H1 (cell line): ENCODE measurements at regions not wholly inside any gene's neighbourhood (a gene's known extent, or its start where the extent isn't known, plus 50 kb on each side); places are given as distances from the start of the nearest gene placed in this dataset.

Experiments
- CTCF ChIA-PET: fragments of 300-600 bp; sonication (Branson Sonifier 250); formaldehyde crosslinking; loops from one replicate; lab custom pipeline; 2021; ENCODE audit not compliant: partially characterized antibody; lab: Charles Lee
- POLR2A ChIA-PET: fragments of 300-600 bp; sonication (Branson Sonifier 250); formaldehyde crosslinking; loops from one replicate; lab custom pipeline; 2021; ENCODE audit warnings: inconsistent platforms; ENCODE audit not compliant: partially characterized antibody; lab: Charles Lee
- DNase-seq, 2 experiments: peaks; one replicate each; pipeline versions ENCODE4 v3.0.0 to v3.0.0-alpha.2; 2010 to 2022; ENCODE audit warnings: low spot score in 2 of 2, low read depth in 1 of 2, mixed read lengths in 1 of 2
- FAIRE-seq: peaks from 2 replicates; lab custom pipeline; 2011; peaks lifted over from hg19 to GRCh38; lab: Jason Lieb, UNC
- H2AFZ ChIP-seq: 2 replicates; pipeline ENCODE4 v1.8.1; 2012; ENCODE audit warnings: low read length, inconsistent platforms
- H2AK5ac ChIP-seq: 2 replicates; pipeline ENCODE4 v1.6.1; 2013; ENCODE audit warnings: low read depth, low read length
- H2BK120ac ChIP-seq: replicated peaks from 2 replicates; pipeline ENCODE3; 2013; ENCODE audit warnings: low read depth, low read length, inconsistent platforms
- H2BK12ac ChIP-seq: 2 replicates; pipeline ENCODE4 v1.6.1; 2013; ENCODE audit warnings: low read depth, low read length
- H2BK15ac ChIP-seq: 2 replicates; pipeline ENCODE4 v1.6.1; 2013; ENCODE audit warnings: low read length
- H2BK20ac ChIP-seq: 2 replicates; pipeline ENCODE4 v1.6.1; 2013; ENCODE audit warnings: low read length
- H2BK5ac ChIP-seq: 2 replicates; pipeline ENCODE4 v1.6.1; 2013; ENCODE audit warnings: low read depth, low read length
- H3K14ac ChIP-seq: 2 replicates; pipeline ENCODE4 v1.6.1; 2013; ENCODE audit warnings: inconsistent platforms; ENCODE audit not compliant: insufficient read length
- H3K18ac ChIP-seq: 2 replicates; pipeline ENCODE4 v1.6.1; 2013; ENCODE audit warnings: low read length; ENCODE audit errors: extremely low read depth
- H3K23ac ChIP-seq: 2 replicates; pipeline ENCODE4 v1.6.1; 2013; ENCODE audit warnings: inconsistent platforms; ENCODE audit not compliant: insufficient read length
- H3K23me2 ChIP-seq: 2 replicates; pipeline ENCODE4 v1.6.1; 2013; ENCODE audit warnings: low read depth, low read length
- H3K27ac ChIP-seq: 2 replicates; pipeline ENCODE4 v1.6.1; 2011; ENCODE audit warnings: low read depth, low read length, inconsistent platforms
- H3K27me3 ChIP-seq, 4 experiments: replicated peaks in 1 of 4; 1 replicate in 1 of 4; 2 replicates in 3 of 4; pipeline versions ENCODE4 v1.6.1 to v1.8.1; 2011 to 2013; ENCODE audit warnings: low read length in 3 of 4, mild to moderate bottlenecking in 3 of 4, inconsistent platforms in 2 of 4, mixed read lengths in 2 of 4, moderate library complexity in 1 of 4; ENCODE audit not compliant: control insufficient read depth in 3 of 4, insufficient read depth in 3 of 4; ENCODE audit errors: extremely low read depth in 1 of 4
- H3K36me3 ChIP-seq, 4 experiments: 2 replicates each; pipeline versions ENCODE4 v1.6.1 to v1.8.1; 2011 to 2013; ENCODE audit warnings: mild to moderate bottlenecking in 4 of 4, low read length in 3 of 4, moderate library complexity in 2 of 4, control low read depth in 1 of 4, inconsistent platforms in 1 of 4; ENCODE audit not compliant: insufficient read depth in 4 of 4, control insufficient read depth in 2 of 4
- H3K4ac ChIP-seq: replicated peaks from 2 replicates; pipeline ENCODE3; 2013; ENCODE audit warnings: low read length, low read depth, mixed read lengths, inconsistent platforms; ENCODE audit not compliant: insufficient read length
- H3K4me1 ChIP-seq, 4 experiments: replicated peaks in 1 of 4; 1 replicate in 1 of 4; 2 replicates in 3 of 4; pipeline versions ENCODE4 v1.6.1 to v1.8.1; 2011 to 2013; ENCODE audit warnings: low read length in 3 of 4, inconsistent platforms in 2 of 4, mixed read lengths in 1 of 4; ENCODE audit not compliant: insufficient read depth in 4 of 4, control insufficient read depth in 3 of 4
- H3K4me2 ChIP-seq, 2 experiments: 2 replicates each; pipeline versions ENCODE4 v1.6.1 to v1.8.1; 2011 to 2013; ENCODE audit warnings: low read depth in 2 of 2, low read length in 2 of 2, control low read depth in 1 of 2, inconsistent platforms in 1 of 2, mild to moderate bottlenecking in 1 of 2; ENCODE audit not compliant: insufficient read depth in 1 of 2
- H3K4me3 ChIP-seq, 4 experiments: fragments of 200-600, 300-600 bp in 1 of 4; sonication (generic), shearing (Covaris generic), sonication (Bioruptor Twin) in 1 of 4; 2 replicates each; pipeline versions ENCODE4 v1.5.1 to v1.8.1; 2011 to 2016; ENCODE audit warnings: low read length in 4 of 4, low read depth in 3 of 4, control low read depth in 2 of 4, inconsistent platforms in 2 of 4, mild to moderate bottlenecking in 2 of 4, mixed read lengths in 1 of 4, moderate library complexity in 1 of 4; ENCODE audit not compliant: insufficient read depth in 2 of 4; ENCODE audit errors: extremely low read depth in 1 of 4
- H3K56ac ChIP-seq: replicated peaks from 2 replicates; pipeline ENCODE3; 2013; ENCODE audit warnings: low read depth, mild to moderate bottlenecking, mixed read lengths, low read length, inconsistent platforms; ENCODE audit not compliant: insufficient read length
- H3K79me1 ChIP-seq: 2 replicates; pipeline ENCODE4 v1.6.1; 2013; ENCODE audit warnings: low read depth, low read length, control low read depth
- H3K79me2 ChIP-seq, 2 experiments: 2 replicates each; pipeline versions ENCODE4 v1.6.1 to v1.8.1; 2012 to 2013; ENCODE audit warnings: low read length in 2 of 2, mild to moderate bottlenecking in 2 of 2, inconsistent platforms in 1 of 2; ENCODE audit not compliant: insufficient read depth in 2 of 2, control insufficient read depth in 1 of 2
- H3K9ac ChIP-seq, 4 experiments: replicated peaks in 1 of 4; 1 replicate in 1 of 4; 2 replicates in 3 of 4; pipeline versions ENCODE4 v1.6.1 to v1.8.1; 2011 to 2013; ENCODE audit warnings: low read depth in 3 of 4, low read length in 3 of 4, control low read depth in 2 of 4, mild to moderate bottlenecking in 2 of 4, moderate library complexity in 2 of 4, inconsistent platforms in 1 of 4; ENCODE audit errors: extremely low read depth in 1 of 4
- H3K9me3 ChIP-seq, 2 experiments: 2 replicates each; pipeline versions ENCODE4 v1.6.1 to v1.8.1; 2012 to 2013; ENCODE audit warnings: mild to moderate bottlenecking in 2 of 2, moderate library complexity in 2 of 2, control low read depth in 1 of 2, inconsistent platforms in 1 of 2, low read depth in 1 of 2, low read length in 1 of 2, mixed read lengths in 1 of 2; ENCODE audit not compliant: insufficient read depth in 2 of 2
- H4K20me1 ChIP-seq, 2 experiments: replicated peaks in 1 of 2; 2 replicates each; pipeline versions ENCODE3 to v1.8.1; 2011 to 2013; ENCODE audit warnings: inconsistent platforms in 2 of 2, low read length in 2 of 2, mild to moderate bottlenecking in 1 of 2; ENCODE audit not compliant: insufficient read depth in 2 of 2, control insufficient read depth in 1 of 2
- H4K5ac ChIP-seq: 2 replicates; pipeline ENCODE4 v1.6.1; 2013; ENCODE audit warnings: low read length, low read depth, mixed read lengths, inconsistent platforms; ENCODE audit not compliant: insufficient read length
- H4K8ac ChIP-seq: 2 replicates; pipeline ENCODE4 v1.8.0; 2013; ENCODE audit warnings: mild to moderate bottlenecking, moderate library complexity, low read length, inconsistent platforms; ENCODE audit not compliant: insufficient read depth; ENCODE audit errors: extremely low read depth
- H4K91ac ChIP-seq: replicated peaks from 2 replicates; pipeline ENCODE3; 2013; ENCODE audit warnings: low read length, mixed read lengths, inconsistent platforms; ENCODE audit not compliant: insufficient read length
- BACH1 ChIP-seq: IDR thresholded peaks from 2 replicates; pipeline ENCODE4 v1.6.1; 2012; ENCODE audit warnings: low read length, improper control_type of control experiment
- FOSL1 ChIP-seq: IDR thresholded peaks from 2 replicates; pipeline ENCODE4 v1.6.1; 2011; ENCODE audit warnings: mild to moderate bottlenecking, low read depth, low read length, moderate library complexity; ENCODE audit not compliant: insufficient read depth
- JUN ChIP-seq: IDR thresholded peaks from 2 replicates; pipeline ENCODE4 v1.6.1; 2011; ENCODE audit warnings: low read depth, mild to moderate bottlenecking, improper control_type of control experiment, low read length
- POLR2AphosphoS5 ChIP-seq: IDR thresholded peaks from 2 replicates; pipeline ENCODE4 v1.6.1; 2011; ENCODE audit warnings: low read depth, low read length
- POU5F1 ChIP-seq: IDR thresholded peaks from 2 replicates; pipeline ENCODE4 v1.6.1; 2011; ENCODE audit warnings: low read depth, mild to moderate bottlenecking, low read length, moderate library complexity
- RAD21 ChIP-seq, 2 experiments: IDR thresholded peaks in 1 of 2; conservative IDR thresholded peaks in 1 of 2; 2 replicates each; pipeline ENCODE4 v1.6.1; 2011; ENCODE audit warnings: low read depth in 2 of 2, low read length in 2 of 2, improper control_type of control experiment in 1 of 2, inconsistent platforms in 1 of 2, mild to moderate bottlenecking in 1 of 2, moderate library complexity in 1 of 2
- RBBP5 ChIP-seq: IDR thresholded peaks from 2 replicates; pipeline ENCODE4 v1.7.1; 2012; ENCODE audit warnings: low read depth, mild to moderate bottlenecking, inconsistent platforms, low read length, moderate library complexity, borderline replicate concordance
- RFX5 ChIP-seq: IDR thresholded peaks from 2 replicates; pipeline ENCODE4 v1.6.1; 2011; ENCODE audit warnings: low read depth, low read length, improper control_type of control experiment, borderline replicate concordance
- RXRA ChIP-seq: IDR thresholded peaks from 2 replicates; pipeline ENCODE4 v1.6.1; 2011; ENCODE audit warnings: low read depth, mild to moderate bottlenecking, low read length, moderate library complexity; ENCODE audit not compliant: insufficient read depth
- SIN3A ChIP-seq, 2 experiments: IDR thresholded peaks in 1 of 2; conservative IDR thresholded peaks in 1 of 2; 2 replicates each; pipeline ENCODE4 v1.6.1; 2011 to 2012; ENCODE audit warnings: low read length in 2 of 2, improper control_type of control experiment in 1 of 2, low read depth in 1 of 2, mild to moderate bottlenecking in 1 of 2
- SP2 ChIP-seq: IDR thresholded peaks from 2 replicates; pipeline ENCODE4 v1.6.1; 2012; ENCODE audit warnings: mild to moderate bottlenecking, low read length, inconsistent platforms
- WGBS, 2 experiments: shearing (Covaris generic) in 1 of 2; methylation state at CpG; one replicate each; pipeline versions ENCODE4 v1.1.6 to v1.1.7; 2013 to 2015; ENCODE audit warnings: low lambda C conversion rate in 2 of 2, mixed read lengths in 2 of 2, inconsistent platforms in 1 of 2, low coverage in 1 of 2, missing lambda C conversion rate in 1 of 2; ENCODE audit not compliant: insufficient replicate concordance in 2 of 2, insufficient coverage in 1 of 2, insufficient read length in 1 of 2; ENCODE audit errors: extremely low coverage in 1 of 2, missing lambda C conversion rate in 1 of 2; 5-methylcytosine and 5-hydroxymethylcytosine counted together

- H2BK12ac ChIP-seq: no peak overlapping the region
- no peak overlapping the region for H4K8ac ChIP-seq
- no peak for DNase-seq
- no peaks in the 10 kb centered on the region for H3K79me2 ChIP-seq
- no peak overlapping the region for H3K23ac ChIP-seq
- H3K36me3 ChIP-seq: no peaks in the 10 kb centered on the region
- no peak overlapping the region for H2AK5ac ChIP-seq
- no peaks in the 10 kb centered on the region for H3K23me2 ChIP-seq
- H3K18ac ChIP-seq: no peak overlapping the region
- H3K27ac ChIP-seq: no peak overlapping the region
- no peak overlapping the region for H4K5ac ChIP-seq
- ChIA-PET POLR2A (interaction anchor here (0.6 kb wide), 1 partner anchor 1332 kb away, joined by 6 read pairs; no protein-coding TSS in a partner anchor), CTCF (interaction anchor here (1.2 kb wide), 1 partner anchor 87 kb away, joined by 3 read pairs; no protein-coding TSS in a partner anchor)
- H4K20me1 ChIP-seq: no peaks in the 10 kb centered on the region
- H3K4ac ChIP-seq: no peak overlapping the region
- H3K79me1 ChIP-seq: no peaks in the 10 kb centered on the region
- no peak overlapping the region for H3K4me2 ChIP-seq
- no peaks in the 10 kb centered on the region for H3K9me3 ChIP-seq
- H2BK15ac ChIP-seq: no peak overlapping the region
- WGBS, 2 experiments: 91% methylated on average over 5 of the region's 5 CpGs; no CpG with 5 or more reads in 1 of the 2 experiments
- H2BK5ac ChIP-seq: no peak overlapping the region
- H3K4me1 ChIP-seq: no peaks in the 10 kb centered on the region
- FAIRE-seq: no peak
- H4K91ac ChIP-seq: no peak overlapping the region
- H3K56ac ChIP-seq: no peak overlapping the region
- TF ChIP-seq BACH1 (no peak), RFX5 (no peak), POU5F1 (no peak), RAD21 (IDR thresholded peaks at IDR 0.05 in 1 of 2, conservative IDR thresholded peaks at IDR 0.05 in 1 of 2; ENCODE audit: low read depth in 2 of 2, low read length in 2 of 2) (no peak), FOSL1 (no peak), SP2 (no peak), RXRA (no peak), JUN (no peak), SIN3A (conservative IDR thresholded peaks at IDR 0.05 in 1 of 2, IDR thresholded peaks at IDR 0.05 in 1 of 2; ENCODE audit: low read depth in 1 of 2, low read length in 2 of 2) (no peak), RBBP5 (no peak), POLR2AphosphoS5 (no peak)
- no peak overlapping the region for H2AFZ ChIP-seq
- no peak overlapping the region for H3K14ac ChIP-seq
- H2BK20ac ChIP-seq: no peak overlapping the region
- no peak overlapping the region for H3K4me3 ChIP-seq
- no peak overlapping the region for H3K9ac ChIP-seq
- no peaks in the 10 kb centered on the region for H3K27me3 ChIP-seq
- no peak overlapping the region for H2BK120ac ChIP-seq
Measured at GRCh38 chr3:191133359-191133758, 65.7 kb upstream of the OSTN start.
